ENCODE measurements at regions not wholly inside any gene's neighbourhood (a gene's known extent, or its start where the extent isn't known, plus 50 kb on each side); places are given as distances from the start of the nearest gene placed in this dataset.

GRCh38 chr3:150131663-150132062, 161.0 kb upstream of the PFN2 start:
- WGBS, 3 donors: 85 to 90% (median 85%) methylated on average over 3 of the region's 3 CpGs
- no peaks in the 10 kb centered on the region for H3K36me3 ChIP-seq (ENCODE audit: insufficient read depth in 1 of 2, low read depth in 1 of 2)
- H3K9me3 ChIP-seq: no peaks in the 10 kb centered on the region
- no peaks in the 10 kb centered on the region for H3K27me3 ChIP-seq (ENCODE audit: insufficient read depth in 3 of 3, low read length in 2 of 3)
- DNase-seq (no peak), ATAC-seq (no peak)
- intact Hi-C loops (cut with DNase I): no loop called here
- H3K4me3 ChIP-seq: no peak overlapping the region
- H3K27ac ChIP-seq: no peak overlapping the region
- TF ChIP-seq CTCF (IDR thresholded peaks at IDR 0.05): no peak
- H3K4me1 ChIP-seq: no peaks in the 10 kb centered on the region

GRCh38 chr3:150130404-150131100, 159.9 kb upstream of the PFN2 start:
- H3K27me3 ChIP-seq (ENCODE audit: insufficient read depth in 3 of 3, low read length in 2 of 3): no peaks in the 10 kb centered on the region

GRCh38 chr3:150129166-150129565, 158.5 kb upstream of the PFN2 start:
- no peak for ATAC-seq
- H3K4me3 ChIP-seq: no peak overlapping the region
- DNase-seq: no peak
- no peaks in the 10 kb centered on the region for H3K27me3 ChIP-seq (ENCODE audit: insufficient read depth in 3 of 3, low read length in 2 of 3)
- H3K9me3 ChIP-seq: no peaks in the 10 kb centered on the region
- H3K36me3 ChIP-seq (ENCODE audit: insufficient read depth in 1 of 2, low read depth in 1 of 2): no peaks in the 10 kb centered on the region
- intact Hi-C loops (cut with DNase I): no loop called here
- TF ChIP-seq CTCF (IDR thresholded peaks at IDR 0.05): no peak
- 35 to 85% (median 39%) methylated on average over 4 of the region's 4 CpGs for WGBS, 3 donors
- H3K27ac ChIP-seq: no peak overlapping the region
- no peaks in the 10 kb centered on the region for H3K4me1 ChIP-seq

More at GRCh38 chr3:150130404-150131100, 159.9 kb upstream of the PFN2 start:
- Histone ChIP-seq H3K4me1 (no peaks in the 10 kb centered on the region), H3K36me3 (ENCODE audit: insufficient read depth in 1 of 2, low read depth in 1 of 2) (no peaks in the 10 kb centered on the region), H3K9me3 (no peaks in the 10 kb centered on the region), H3K4me3 (no peak overlapping the region), H3K27ac (no peak overlapping the region)
- WGBS, 3 donors: 63 to 92% (median 84%) methylated on average over 5 of the region's 5 CpGs
- TF ChIP-seq CTCF (IDR thresholded peaks at IDR 0.05): no peak
- ATAC-seq: peak in 2 of 4 donors; percentile 33 to 43
- intact Hi-C loops (cut with DNase I): no loop called here
- DNase-seq: no peak

GRCh38 chr3:150128126-150128525, 157.4 kb upstream of the PFN2 start:
- Histone ChIP-seq H3K4me3 (no peak overlapping the region), H3K27me3 (ENCODE audit: insufficient read depth in 3 of 3, low read length in 2 of 3) (no peaks in the 10 kb centered on the region), H3K27ac (no peak overlapping the region), H3K36me3 (ENCODE audit: insufficient read depth in 1 of 2, low read depth in 1 of 2) (no peaks in the 10 kb centered on the region), H3K9me3 (no peaks in the 10 kb centered on the region), H3K4me1 (no peaks in the 10 kb centered on the region)
- 51 to 68% (median 53%) methylated on average over 3 of the region's 3 CpGs for WGBS, 3 donors
- intact Hi-C loops (cut with DNase I): no loop called here
- no peak for TF ChIP-seq CTCF (IDR thresholded peaks at IDR 0.05)
- DNase-seq: no peak
- ATAC-seq: no peak

- intact Hi-C loops (cut with DNase I): no loop called here
- Histone ChIP-seq H3K9me3 (no peaks in the 10 kb centered on the region), H3K27me3 (ENCODE audit: insufficient read depth in 3 of 3, low read length in 2 of 3) (no peaks in the 10 kb centered on the region), H3K4me3 (no peak overlapping the region), H3K36me3 (ENCODE audit: insufficient read depth in 1 of 2, low read depth in 1 of 2) (no peaks in the 10 kb centered on the region), H3K27ac (no peak overlapping the region), H3K4me1 (no peaks in the 10 kb centered on the region)
- no peak for ATAC-seq
- no peak for DNase-seq
- WGBS, 3 donors: 77 to 90% (median 80%) methylated on average over 7 of the region's 7 CpGs
- TF ChIP-seq CTCF (IDR thresholded peaks at IDR 0.05): no peak
Measured at GRCh38 chr3:150127011-150127490, 156.4 kb upstream of the PFN2 start.

Data from psoas muscle (tissue), 7 donors.